HG02610 (cell line): ENCODE measurements at regions not wholly inside any gene's neighbourhood (a gene's known extent, or its start where the extent isn't known, plus 50 kb on each side); places are given as distances from the start of the nearest gene placed in this dataset.
A peak's percentile ranks its signal among the peaks of the same experiment; 100 is the strongest.
"Not testable (repeated sequence)": the region's sequence is repeated elsewhere in the genome, so short reads cannot be mapped to it uniquely, and the experiment has no call there.

ENCODE experiments used
- ATAC-seq: cut with Tn5 transposase; IDR thresholded peaks from one replicate; pipeline ENCODE4 v1.9.1; 2021; ENCODE audit warnings: mild to moderate bottlenecking, moderate library complexity; ENCODE audit not compliant: unreplicated experiment

GRCh38 chr16:29355339-29356059 lies 51.0 kb downstream of the NPIPB11 start:
- ATAC-seq, result not testable (repeated sequence)

- ATAC-seq, result not testable (repeated sequence)
These were observed 52.1 kb downstream of the NPIPB11 start for GRCh38 chr16:29354449-29354848.

- ATAC-seq, result not testable (repeated sequence)
These were observed 53.9 kb downstream of the NPIPB11 start for GRCh38 chr16:29352617-29352999.

GRCh38 chr16:29351970-29352616 lies 54.4 kb downstream of the NPIPB11 start:
- ATAC-seq, result not testable (repeated sequence)

GRCh38 chr16:29351271-29351969 lies 55.1 kb downstream of the NPIPB11 start:
- ATAC-seq, result not testable (repeated sequence)

GRCh38 chr16:29349966-29350365 lies 56.5 kb downstream of the NPIPB11 start:
- not testable (repeated sequence) for ATAC-seq

GRCh38 chr16:29348748-29349147 lies 57.8 kb downstream of the NPIPB11 start:
- not testable (repeated sequence) for ATAC-seq

- not testable (repeated sequence) for ATAC-seq
These were observed 58.3 kb downstream of the NPIPB11 start for GRCh38 chr16:29348123-29348690.

GRCh38 chr16:29346796-29347580 lies 59.5 kb downstream of the NPIPB11 start:
- not testable (repeated sequence) for ATAC-seq

- not testable (repeated sequence) for ATAC-seq
These were observed 60.3 kb downstream of the NPIPB11 start for GRCh38 chr16:29346203-29346602.

- ATAC-seq, result not testable (repeated sequence)
These were observed 63.6 kb downstream of the NPIPB11 start for GRCh38 chr16:29342937-29343336.

- ATAC-seq, result not testable (repeated sequence)
These were observed 65.6 kb downstream of the NPIPB11 start for GRCh38 chr16:29340779-29341438.

GRCh38 chr16:29340235-29340634 lies 66.3 kb downstream of the NPIPB11 start:
- not testable (repeated sequence) for ATAC-seq

- ATAC-seq, result peak; percentile 67
These were observed 67.5 kb downstream of the NPIPB11 start for GRCh38 chr16:29338821-29339700.

- ATAC-seq, result not testable (repeated sequence)
These were observed 69.1 kb downstream of the NPIPB11 start for GRCh38 chr16:29337385-29337901.

GRCh38 chr16:29335549-29335846 lies 71.0 kb downstream of the NPIPB11 start:
- ATAC-seq, result not testable (repeated sequence)

- ATAC-seq, result not testable (repeated sequence)
These were observed 71.5 kb downstream of the NPIPB11 start for GRCh38 chr16:29334776-29335548.

GRCh38 chr16:29333492-29334097 lies 72.9 kb downstream of the NPIPB11 start:
- ATAC-seq, result not testable (repeated sequence)
